Stimulated activated CD8-positive, alpha-beta memory T cell treated with anti-CD3 and anti-CD28 coated beads, Interleukin-15, amount 100 ng/mL, for 4 hours (primary cell): ENCODE measurements at regions not wholly inside any gene's neighbourhood (a gene's known extent, or its start where the extent isn't known, plus 50 kb on each side); places are given as distances from the start of the nearest gene placed in this dataset.
"Not testable (repeated sequence)": the region's sequence is repeated elsewhere in the genome, so short reads cannot be mapped to it uniquely, and the experiment has no call there.

Source experiments
- DNase-seq, 2 donors: peaks; one replicate each; pipeline ENCODE4 v3.0.0-alpha.2; 2020; ENCODE audit warnings: low read depth in 2 of 2

DNA sequence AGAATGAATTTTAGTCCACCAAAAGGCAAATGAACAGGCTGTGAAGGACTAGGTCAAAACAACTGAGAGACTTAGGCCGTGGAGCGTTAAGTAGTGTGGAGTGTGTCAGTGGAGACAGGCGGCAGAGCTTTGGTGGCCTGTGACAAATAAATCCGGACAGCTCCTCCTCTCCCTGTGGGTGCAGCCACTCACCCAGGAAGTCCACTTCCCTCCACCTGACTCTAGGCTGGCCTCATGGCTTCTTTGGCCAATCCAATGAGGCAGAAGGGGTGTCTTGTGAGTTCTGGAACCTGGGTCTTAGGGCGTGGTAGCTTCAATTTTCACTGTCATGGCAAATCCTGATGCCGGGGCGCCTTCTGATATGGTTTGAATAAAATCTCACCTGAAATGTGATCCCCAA is 180.9 kb upstream of the C14orf180 start:
- no peak for DNase-seq

DNA sequence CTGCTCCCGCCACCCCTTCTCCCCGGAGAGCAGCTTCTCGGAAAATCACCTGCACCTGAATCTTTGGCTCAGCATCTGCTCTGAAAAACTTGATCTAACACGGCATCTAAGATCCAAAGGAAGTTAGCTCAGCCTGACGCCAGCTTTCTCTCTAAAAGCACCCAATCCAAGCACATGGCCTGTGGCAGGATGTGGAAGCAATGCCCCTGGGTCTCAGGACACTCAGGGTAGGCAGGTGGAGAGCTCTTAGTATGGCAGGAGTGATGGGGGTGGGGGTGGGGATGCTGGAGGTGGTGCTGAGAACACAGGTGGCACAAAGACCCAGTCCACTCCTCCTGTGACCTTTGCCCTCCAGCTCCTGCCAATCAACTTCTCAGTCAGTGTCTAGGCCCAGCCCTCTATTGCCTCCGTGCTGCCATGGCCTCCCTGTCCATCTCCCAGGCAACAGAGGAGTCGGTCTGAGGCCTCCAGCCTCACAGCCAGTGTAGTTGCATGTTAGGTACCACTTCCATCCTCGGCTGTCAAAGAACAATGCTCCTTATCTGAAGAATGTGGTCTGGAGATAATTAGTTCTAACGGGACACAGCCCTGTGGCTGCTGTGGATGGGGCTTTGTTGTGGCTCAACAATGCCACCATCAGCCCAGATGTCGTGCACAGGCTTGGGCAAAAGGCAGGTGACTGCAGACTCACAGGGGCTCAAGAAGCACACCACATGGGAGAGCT is 180.0 kb upstream of the C14orf180 start:
- no peak for DNase-seq

DNA sequence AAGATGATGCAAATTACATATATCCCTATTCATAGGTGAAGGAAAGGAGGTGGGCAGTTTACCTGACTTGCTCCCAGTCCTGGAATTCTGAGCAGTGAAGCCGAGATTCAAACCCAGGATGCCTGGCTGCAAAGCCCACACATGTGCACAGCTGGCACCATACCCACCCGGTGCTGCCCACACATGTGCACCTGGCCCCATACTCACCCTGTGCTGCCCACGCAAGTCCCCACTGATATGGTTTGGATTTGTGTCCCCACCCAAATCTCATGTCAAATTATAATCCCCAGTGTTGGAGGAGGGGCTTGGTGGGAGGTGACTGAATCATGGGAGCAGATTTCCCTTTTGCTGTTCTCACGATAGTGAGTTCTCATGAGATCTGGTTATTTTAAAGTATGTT is 179.2 kb upstream of the C14orf180 start:
- no peak for DNase-seq

DNA sequence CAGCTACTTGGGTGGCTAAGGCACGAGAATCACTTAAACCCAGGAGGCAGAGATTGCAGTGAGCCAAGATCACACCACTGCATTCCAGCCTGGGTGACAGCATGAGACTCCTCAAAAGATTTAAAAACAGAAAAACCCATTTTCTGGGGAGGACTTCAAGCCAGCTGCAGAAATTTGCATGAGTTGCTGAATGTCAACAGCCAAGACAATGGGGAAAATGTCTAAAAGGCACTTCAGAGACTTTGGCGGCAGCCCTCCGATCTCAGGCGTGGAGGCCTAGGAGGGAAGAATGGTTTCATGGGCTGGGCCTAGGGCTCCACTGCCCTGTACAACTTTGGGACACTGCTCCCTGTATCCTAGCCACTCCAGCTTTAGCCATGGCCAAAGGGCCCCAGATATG is 177.8 kb upstream of the C14orf180 start:
- DNase-seq: no peak

DNA sequence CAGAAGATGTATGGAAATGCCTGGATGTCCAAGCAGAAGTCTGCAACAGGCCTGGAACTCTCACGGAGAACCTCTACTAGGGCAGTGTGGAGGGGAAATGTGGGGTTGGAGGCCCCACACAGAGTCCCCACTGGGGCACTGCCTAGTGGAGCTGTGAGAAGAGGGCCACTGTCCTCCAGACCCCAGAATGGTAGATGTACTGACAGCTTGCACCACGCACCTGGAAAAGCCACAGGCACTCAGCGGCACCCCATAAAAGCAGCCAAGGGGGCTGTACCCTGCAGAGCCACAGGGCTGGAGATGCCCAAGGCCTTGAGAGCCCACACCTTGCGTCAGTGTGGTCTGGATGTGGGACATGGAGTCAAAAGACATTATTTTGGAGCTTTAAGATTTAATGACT is 177.3 kb upstream of the C14orf180 start:
- DNase-seq: not testable (repeated sequence)

DNA sequence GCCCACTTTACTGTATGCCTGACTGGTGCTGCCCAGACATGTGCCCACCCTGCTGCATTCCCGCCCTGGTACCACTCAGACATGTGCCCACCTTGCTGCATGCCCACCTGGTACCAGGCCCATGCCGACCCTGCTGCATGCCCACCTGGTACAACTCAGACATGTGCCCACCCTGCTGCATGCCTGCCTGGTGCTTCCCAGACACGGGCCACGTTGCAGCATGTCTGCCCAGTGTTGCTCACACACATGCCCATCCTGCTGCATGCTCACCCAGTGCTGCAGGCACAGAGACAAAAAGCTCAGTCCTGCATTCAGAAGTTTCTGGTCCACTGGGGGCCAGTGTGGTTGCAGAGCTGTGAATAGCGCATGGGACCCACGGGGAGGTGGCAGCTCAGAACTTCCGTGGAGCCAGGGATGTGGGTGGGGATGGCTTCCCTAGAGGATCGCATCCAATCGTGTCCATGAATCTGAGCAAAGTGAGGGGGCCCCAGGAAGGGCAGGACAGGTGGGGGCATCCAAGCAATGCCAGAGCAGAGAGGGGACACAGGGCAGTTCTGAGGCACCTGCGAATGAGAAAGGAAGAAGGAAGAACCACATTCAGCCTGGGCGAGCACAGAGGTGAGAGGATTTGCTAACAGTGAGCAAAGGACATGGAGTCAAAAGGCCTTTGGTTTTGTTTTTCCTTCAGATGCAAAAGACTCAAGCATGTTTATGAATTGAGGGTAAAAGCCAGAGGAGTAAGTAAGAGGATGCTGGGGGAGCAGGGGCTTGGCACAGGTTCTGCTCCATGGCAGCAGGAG is 175.9 kb upstream of the C14orf180 start:
- no peak for DNase-seq

DNA sequence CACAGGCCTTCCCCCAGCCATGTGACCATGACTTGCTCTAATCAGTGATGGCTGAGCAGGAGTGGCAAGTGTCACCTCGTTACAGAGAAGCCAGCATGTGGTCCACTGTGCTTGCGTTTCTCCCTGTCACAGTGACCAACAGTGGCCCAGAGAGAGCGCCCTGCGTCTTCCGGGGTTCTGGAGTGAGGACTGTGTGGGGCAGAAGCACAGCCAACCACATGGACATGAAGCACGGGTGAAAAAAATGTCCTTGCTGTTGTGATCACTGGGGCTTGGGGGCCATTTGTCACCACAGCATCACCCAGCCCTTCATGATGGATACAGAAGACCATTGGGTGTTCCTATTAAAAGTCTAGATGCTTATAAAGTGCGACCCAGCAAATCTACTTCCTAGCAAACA is 174.6 kb upstream of the C14orf180 start:
- no peak for DNase-seq

DNA sequence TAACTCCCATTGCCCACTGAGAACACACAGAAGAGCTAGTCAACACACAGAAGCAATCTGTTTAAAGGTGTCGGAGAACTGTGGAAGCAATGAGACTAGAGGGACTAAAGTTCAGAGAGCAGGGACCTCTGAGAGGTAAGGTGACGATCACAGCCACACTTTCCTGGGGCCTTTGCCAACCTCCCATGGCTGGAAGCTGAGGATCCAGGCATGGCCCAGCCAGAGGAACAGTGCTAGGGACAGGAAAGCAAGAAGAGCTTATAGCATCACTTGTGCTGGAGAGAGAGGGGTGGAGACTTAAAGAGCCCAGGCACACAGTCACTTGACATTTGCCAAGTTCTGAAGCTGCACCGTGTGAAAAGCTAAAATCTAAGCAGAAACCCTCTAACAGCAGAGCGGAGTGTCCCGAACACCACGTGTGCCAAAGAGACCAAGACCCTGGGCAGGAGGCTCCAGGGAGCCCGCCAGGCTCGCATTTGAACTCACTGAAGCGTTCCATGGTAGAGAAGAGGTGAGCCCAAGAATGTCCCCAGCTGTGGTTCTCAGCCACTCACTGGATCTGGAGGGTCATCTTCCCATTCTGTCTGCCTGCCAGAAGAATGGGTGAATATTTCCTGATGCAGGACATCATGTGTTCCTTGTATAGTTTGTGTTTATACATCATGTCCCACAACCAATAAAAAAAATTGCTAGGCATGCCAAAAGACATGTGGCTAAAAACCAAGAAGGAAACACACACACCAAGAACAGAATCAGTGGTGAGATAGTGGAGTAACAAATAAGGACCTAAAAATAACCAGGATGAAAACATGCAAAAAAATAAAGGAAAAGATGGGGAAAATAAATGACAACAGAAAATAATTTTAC is 174.0 kb upstream of the C14orf180 start:
- no peak for DNase-seq

DNA sequence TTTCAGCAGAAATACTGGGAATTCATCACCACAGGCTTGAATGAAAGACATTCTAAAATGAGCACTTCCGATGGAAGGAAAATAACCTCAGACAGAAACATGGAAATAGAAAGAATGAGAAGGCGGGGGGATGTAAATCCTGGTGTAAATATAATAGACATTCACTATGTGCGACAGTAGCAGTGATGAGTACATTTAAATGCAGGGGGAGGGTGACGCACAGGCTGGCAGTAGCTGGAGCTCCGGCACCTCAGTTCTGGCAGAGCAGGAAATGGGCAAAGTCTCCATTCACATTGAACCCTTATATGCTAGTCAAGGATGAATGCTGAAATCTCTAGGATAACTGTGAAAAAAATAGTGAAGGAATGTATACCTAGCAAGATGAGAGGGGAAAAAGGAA is 172.7 kb upstream of the C14orf180 start:
- no peak for DNase-seq

DNA sequence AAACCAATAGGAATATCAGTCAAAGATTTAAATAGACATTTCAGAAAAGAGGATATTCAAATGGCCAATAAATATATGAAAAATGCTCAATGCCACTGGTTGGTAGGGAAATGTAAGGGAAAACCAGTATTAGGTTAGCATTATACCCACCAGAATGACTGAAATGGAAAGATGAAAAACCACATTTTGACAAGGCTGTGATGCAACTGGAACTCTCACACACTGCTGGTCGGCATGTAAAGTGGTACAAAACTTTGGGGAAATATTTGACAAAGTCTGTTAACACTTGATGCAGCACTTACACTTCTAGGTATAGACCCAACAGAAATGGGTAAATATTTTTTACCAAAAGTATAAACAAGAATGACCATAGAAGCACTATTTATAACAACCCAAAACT is 163.2 kb upstream of the C14orf180 start:
- DNase-seq: no peak

DNA sequence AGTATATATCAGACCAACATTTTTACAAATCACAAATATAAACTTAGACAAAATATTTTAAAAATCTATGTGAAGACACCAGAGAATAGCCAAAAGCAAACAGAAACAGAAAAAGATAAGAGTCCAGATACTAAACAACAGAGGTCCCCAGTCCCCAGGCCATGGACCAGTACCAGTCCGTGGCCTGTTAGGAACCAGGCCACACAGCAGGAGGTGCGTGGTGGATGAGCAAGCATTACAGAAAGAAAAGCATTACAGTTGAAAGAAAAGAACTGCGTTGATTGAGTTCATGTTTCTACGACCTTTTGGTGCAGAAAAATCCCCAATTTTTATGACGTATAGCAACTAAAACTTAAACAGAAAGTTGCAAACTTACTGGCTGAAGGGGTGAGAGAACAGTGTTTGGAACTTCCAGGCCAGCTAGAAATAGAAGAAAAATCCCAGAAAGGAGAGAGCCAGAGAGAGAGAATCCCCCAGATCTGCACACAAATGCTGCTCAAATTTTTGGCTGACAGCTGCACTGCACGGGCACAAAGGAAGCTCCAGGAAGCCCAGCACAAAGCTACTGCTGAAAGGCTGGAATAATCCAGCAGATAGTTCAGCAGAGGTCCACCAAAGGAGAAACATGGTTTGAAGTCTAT is 159.6 kb upstream of the C14orf180 start:
- DNase-seq: no peak

DNA sequence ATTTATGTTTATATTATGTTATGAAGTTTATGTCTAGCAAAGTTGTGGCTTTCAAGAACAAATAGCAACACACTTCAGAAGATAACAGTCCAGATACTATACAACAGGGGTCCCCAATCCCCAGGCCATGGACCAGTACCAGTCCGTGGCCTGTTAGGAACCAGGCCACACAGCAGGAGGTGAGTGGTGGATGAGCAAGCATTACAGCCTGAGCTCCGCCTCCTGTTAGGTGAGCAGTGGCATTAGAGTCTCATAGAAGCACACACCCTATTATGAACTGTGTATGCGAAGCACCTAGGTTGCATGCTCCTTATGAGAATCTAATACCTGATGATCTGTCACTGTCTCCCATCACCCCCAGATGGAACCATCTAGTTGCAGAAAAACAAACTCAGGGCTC is 159.0 kb upstream of the C14orf180 start:
- not testable (repeated sequence) for DNase-seq

DNA sequence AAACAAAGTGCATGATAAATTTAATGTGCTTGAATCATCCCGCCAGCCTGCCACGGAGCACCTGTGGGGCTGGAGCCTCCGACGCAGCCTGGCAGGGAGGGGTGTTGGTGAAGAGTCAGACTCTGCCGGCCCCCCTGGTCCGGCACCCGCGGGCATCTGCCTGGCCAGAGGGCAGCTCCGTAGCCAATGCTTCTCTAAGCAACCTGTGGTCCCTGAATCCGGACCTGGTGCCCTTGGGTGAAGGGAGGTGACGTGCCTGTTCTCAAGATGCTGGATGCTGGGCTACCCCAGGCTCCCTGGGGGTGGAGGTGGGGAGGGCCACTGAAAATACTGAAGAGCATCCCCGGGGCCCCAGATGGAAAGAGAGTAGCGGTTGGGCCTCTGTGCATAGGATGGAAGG is 158.6 kb upstream of the C14orf180 start:
- DNase-seq: no peak

DNA sequence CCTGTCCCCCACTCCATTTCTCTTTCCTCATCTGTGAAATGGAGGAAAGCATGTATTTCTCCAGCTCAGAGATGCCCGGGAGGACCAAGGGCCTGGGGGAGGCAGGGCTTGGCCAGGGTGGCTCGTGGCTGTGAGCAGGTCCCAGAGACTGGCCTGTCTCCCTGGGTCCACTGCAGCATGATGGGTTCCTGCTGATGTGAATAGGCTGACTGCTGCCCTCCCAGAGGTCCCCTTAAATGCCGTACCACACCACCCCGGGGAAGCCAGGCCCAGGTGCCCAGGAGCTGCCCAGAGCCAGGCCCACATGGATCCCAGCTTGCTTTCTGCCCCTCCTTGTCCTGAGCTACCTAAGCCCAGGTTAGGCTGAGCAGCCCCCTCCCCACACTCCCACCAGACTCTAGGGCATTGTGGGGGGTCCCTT is 158.2 kb upstream of the C14orf180 start:
- DNase-seq: no peak

DNA sequence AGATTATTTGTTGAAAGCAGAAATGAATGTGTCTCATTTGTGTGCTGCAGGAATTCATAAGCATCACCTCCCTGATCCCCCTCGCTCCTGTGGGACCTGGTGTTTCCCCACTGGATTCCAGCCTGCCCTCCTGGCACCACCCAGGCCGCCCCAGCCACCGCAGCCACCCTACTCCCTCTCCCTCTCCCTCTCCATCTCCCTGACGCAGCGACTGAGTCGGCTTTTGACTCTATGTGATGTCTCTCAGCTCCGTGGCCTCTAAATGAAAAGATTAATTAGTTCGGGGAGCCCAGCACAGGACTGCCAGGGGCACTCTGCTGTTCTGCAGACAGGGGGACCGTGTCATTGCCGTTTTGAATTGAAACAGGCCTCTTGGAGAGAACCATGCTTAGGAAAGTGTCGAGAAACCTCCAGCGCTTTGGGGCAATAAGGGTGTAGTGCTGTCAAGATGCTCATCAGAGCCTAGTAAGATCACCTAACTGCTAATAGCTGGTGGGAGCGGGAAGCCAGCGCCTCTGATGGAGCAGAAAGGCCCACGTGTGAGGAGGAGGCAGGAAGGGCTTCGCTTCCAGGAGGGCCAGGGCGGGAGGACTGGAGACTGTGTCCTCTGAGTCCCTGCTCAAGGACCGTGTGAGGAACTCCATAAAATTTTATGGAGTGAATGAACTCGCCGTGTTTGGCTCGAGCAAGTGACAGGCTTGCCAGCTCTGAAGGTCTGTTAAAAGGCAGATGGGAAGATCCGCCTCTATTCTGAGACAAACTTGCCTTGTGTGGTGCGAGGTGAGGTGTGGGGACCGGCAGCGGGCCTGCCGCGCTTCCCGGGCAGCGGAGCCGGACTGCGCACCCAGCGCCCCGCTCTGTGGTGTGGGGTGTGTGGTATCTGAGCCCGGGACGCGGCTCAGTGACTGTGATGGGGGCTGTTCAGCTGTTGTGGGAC is 157.4 kb upstream of the C14orf180 start:
- DNase-seq: no peak

DNA sequence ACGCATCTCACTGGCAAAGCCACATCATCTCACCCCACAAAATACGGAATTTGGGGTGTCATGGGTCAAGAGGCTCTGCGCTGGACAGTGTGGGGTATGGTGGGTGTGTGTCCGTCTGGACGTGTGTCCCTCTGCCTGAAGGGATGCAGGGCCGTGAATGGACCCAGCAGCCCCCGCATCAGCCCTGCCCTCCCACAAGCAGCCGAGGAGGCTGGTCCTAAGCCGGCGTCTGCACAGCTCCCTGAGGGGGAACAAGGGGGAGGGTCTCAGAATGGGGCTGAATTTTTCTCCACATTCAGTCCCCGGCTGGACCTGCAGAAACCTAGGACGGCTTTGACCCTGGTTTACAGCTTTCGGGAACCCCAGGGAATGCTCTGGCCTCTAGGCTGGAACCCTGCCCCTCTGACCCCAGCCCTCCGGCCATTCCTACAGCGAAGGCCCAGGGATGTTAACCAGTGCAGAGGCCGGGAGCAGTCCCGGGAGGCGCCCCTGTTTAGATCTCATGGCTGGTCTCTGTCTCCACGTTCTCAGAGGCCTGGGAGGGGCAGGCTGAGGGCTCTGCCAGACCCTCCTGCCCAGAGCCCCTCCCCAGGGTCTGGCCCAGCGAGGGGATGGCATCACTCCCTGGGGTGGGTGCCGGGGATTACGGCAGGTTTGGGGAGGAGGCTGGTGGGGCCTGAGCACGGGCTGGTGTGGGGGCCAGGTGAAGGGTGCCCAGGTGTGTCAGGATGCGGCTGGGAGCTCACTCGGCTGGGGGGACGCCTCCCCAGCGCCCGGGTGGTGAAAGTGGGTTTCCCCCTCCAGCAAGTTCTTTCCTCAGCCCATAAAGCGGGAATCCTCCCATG is 156.5 kb upstream of the C14orf180 start:
- DNase-seq: no peak

DNA sequence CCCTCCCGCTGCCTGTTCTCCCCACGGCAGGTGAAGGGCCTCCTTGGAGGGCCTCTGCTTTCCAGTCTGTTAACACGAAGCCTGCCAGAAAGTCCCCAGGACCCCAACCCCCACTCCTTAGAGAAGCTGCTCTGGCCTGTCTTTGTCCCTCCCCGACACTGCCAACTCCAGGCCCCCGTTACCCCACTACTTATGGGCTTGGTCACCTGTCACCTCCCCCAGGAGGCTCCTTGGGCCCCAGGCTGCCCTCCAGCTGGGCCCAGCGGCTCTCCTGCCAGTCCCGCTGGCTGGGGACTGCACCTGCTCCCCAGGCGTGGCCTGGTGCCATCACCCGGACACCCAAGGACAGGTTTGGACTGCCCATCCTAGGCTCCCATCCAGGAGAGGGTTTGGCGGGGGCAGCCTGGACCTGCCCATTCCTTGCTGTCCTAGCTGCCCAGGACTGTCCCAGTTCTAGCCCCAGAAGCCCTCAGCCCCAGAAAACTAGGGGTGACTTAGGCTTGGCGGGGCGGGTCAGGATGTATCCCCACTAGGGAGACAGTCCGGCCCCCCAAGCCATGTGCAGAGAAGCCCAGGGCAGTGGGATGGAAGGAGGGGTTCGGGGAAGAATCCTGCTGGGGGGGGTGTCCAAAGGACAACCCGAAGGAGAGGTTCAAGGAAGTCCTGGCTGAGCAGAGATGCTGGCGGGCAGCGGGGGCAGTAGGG is 155.7 kb upstream of the C14orf180 start:
- no peak for DNase-seq

DNA sequence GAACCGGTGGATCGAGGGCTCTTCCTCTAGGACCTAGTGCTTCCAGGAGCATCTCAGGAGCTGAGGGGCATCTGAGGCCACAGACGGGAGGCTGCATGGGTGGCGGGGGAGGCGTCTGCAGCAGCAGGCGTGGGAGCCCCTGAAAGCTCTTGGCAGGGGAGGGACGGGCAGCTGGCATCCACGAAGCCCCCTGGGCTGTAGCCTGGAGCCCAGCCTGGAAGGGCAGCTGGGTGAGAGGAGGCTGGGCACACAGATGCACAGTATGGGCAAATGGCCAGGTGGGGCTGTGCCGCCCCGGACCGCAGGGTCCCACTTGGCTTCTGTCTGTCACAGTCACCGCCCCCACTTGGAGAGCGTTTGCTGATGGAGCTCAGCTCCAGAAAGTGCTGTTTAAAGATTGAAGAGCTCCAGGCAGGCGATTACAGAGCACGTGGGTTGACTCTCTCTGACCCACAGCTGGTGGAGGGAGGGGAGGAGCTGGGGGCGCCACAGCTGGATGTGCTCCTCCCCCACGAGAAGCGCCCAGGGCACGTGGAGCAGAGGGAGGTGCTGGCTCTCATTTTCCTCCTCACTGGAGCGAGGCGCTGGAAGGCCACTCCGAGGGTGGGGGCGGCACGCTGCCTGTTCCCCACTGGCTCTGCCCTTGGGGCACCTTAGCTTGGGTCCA is 155.0 kb upstream of the C14orf180 start:
- DNase-seq: no peak
